GM19239 (cell line): ENCODE measurements at regions not wholly inside any gene's neighbourhood (a gene's known extent, or its start where the extent isn't known, plus 50 kb on each side); places are given as distances from the start of the nearest gene placed in this dataset.

ENCODE experiments used
- DNase-seq: peaks from one replicate; pipeline ENCODE4 v3.0.0; 2011; ENCODE audit warnings: low spot score; ENCODE audit not compliant: insufficient read length
- FAIRE-seq: peaks from 2 replicates; lab custom pipeline; 2011; peaks lifted over from hg19 to GRCh38; lab: Jason Lieb, UNC

- DNase-seq = no peak
- FAIRE-seq = no peak
Measured at GRCh38 chr10:44801383-44802327, 109.5 kb upstream of the TMEM72 start.

- no peak for FAIRE-seq
Measured at GRCh38 chr10:44803862-44804261, 107.3 kb upstream of the TMEM72 start.

DNA sequence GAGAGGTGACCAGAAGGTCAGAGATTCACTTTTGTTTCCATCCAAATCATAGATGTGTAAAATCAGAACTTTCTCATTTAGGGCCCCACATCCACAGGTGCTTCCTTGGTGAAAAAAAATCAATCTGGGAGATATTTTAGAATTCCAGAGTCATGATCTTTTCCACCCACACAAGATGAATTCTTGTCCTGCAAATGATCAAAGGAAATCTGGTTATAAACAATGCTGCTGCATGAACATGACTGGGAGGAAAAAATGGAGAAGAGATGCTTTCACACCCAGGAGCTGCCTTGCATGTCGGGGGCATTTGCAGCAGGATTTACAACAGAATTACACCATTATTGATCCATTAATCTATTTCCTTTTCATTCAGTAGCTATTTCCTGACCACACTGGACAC lies 106.5 kb upstream of the TMEM72 start:
- DNase-seq (no peak), FAIRE-seq (no peak)

More at GRCh38 chr10:44803862-44804261, 107.3 kb upstream of the TMEM72 start:
- DNase-seq = no peak

DNA sequence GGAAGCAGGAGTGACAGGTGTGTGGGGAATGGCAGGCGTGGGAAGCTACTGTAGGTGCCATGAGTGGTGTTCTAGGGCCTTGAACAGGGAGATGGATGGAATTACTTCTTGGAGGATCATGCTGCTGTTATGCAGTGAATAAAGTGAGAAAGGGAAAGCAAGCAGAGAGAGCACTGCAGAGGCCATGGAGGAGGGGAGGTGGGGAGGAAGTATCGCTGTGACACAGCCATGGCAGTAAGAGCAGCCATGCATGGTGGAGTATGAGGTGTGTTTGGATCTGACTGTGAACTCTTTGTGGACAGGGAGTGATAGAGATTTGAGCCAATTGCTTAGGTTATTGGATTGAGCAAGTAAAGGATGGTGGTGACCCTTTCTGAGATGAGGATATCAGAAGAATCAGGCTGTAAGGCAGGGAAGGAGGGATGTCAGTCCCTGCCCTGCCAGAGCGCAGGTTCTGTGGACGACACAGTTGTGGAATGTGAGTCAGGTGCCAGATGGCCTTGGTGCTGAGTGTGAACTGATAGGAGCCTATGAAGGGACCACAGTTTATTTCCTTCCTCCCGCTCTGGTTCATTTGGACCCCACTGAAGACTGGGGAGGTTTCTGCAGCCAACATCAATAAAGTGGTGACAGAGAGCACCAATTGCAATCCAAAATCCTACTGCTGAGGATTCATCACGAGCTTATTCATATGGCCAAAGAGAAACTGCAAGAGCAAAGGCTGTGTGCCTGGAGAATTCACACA lies 105.5 kb upstream of the TMEM72 start:
- DNase-seq = no peak
- FAIRE-seq = no peak

- DNase-seq = no peak
- no peak for FAIRE-seq
Measured at GRCh38 chr10:44806950-44807349, 104.2 kb upstream of the TMEM72 start.

DNA sequence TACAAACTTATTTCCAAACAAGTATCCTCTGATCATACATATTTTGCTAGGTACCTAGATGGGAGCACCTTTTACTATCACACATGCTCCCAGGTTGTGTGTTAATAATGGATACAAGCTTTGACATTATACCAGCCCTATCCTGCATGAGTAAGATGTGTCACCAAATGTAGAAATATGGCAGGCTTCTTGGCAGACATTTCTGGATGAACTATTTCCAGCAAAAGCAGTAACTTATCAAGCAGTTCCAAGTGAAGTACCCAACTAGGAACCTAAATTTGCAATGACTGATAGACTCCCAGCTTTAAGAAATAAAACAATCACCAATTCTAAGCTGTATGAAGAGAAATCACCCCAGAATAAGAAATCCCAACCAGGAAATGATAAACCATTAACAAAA lies 103.7 kb upstream of the TMEM72 start:
- FAIRE-seq = no peak

GRCh38 chr10:44809647-44810046 lies 101.5 kb upstream of the TMEM72 start:
- DNase-seq = no peak
- no peak for FAIRE-seq

More for the DNA sequence above, 103.7 kb upstream of the TMEM72 start:
- DNase-seq = no peak

DNA sequence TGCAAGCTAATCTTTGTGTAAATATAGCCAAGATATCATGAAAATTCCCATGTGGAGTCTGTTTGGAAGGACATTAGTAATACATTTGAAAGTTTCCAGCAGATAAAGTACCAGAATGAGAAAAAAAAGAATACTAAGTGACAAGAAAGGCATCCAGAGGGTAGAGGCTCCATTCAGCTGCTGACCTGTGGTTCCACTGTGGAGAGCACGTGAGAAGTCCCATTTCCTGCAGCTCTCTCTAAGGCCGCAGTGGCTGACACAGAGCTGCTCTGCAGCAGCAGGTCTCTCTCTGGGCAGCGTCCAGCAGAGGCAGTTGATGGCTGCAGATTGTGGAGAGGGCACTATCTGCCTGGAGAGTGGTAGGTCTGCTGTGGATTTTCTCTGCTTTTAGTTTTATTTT lies 100.1 kb upstream of the TMEM72 start:
- FAIRE-seq = no peak

GRCh38 chr10:44813201-44813600 lies 97.9 kb upstream of the TMEM72 start:
- no peak for DNase-seq
- no peak for FAIRE-seq

More for the DNA sequence above, 100.1 kb upstream of the TMEM72 start:
- DNase-seq = no peak

DNA sequence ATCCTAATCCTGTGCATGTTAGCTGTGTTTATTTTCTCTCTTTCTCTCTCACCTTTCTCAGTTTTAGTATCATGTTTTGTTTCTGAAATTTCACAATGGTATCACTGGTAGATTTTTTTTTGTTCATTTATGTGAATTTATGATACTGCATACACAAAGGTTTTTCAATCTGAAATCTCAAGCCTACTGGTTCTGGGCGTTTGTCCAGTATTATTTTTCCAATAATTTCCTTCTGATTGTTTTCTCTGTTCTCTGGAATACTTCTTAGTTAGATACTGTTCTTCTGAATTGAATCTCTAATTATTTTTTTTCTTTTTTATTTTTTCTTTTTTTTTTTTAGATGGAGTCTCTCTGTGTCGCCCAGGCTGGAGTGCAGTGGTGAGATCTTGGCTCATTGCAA lies 96.2 kb upstream of the TMEM72 start:
- FAIRE-seq (no peak), DNase-seq (no peak)

DNA sequence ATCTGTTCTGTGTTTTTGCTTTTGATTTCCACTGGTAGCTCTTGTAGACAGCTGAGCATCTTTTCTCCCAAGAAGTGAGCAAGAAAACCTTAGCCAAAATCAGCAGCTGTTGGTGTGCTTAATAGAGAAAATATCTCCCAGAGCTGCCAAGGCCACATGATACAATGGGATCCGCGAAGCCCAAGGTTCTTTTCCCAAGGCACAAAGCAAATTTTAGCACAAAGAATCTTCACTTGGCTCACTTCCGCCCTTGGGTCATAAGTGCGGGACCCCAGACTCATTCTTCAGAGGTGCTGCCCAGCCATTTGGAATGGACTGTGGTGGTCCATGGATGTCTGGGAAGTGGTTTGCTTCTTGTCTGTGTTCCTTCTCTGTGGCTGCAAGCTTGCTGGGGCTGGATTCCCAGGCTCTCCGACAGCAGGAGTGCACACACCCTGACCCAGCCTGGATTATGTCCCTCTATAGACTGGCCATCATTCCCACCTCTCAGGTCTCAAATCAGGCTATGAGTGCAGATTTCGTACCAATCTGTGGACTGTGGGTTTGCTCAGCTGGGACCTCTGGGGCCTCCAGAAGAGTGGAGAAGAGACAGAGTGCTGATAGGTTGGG lies 93.0 kb upstream of the TMEM72 start:
- no peak for FAIRE-seq
- no peak for DNase-seq

GRCh38 chr10:44818701-44819127 lies 92.4 kb upstream of the TMEM72 start:
- DNase-seq = no peak
- no peak for FAIRE-seq

DNA sequence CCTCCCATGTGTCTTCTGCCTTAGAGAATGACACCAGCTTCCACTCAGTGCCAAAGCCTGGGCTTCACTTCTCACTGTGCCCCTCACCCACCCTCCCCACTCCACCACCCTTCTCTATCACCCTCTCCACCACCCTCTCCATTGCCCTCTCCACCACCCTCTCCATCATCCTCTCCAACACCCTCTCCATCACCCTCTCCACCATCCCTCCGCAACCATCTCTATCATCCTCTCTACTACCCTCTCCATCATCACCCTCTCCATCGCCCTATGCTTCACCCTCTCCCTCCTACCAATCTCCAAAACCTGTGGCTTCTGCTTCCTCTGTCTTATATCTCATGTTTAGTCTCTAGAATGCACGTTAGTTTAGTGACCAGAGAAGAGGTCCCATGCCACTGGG lies 91.0 kb upstream of the TMEM72 start:
- DNase-seq (no peak), FAIRE-seq (no peak)

DNA sequence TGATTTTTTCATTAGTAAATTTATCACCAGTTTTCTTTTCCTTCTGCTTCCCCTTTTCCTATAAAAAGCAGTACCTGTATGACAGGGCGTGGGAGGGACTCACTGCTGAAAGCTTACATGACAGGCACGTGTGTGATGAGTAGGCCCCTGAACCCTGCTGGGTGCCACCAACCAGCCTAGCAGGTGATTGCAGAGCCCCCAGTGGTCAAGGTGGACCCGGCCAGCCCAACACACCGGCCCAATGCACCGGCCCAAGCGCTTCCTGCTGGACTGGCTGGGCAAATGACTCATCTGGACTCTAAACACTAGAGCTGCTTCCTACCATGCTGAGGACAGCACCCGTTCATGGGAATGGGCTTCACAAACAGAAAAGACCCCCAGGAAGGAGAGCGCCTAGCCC lies 89.8 kb upstream of the TMEM72 start:
- DNase-seq = no peak
- no peak for FAIRE-seq

- FAIRE-seq (no peak), DNase-seq (no peak)
Measured at GRCh38 chr10:44822349-44822748, 88.8 kb upstream of the TMEM72 start.

DNA sequence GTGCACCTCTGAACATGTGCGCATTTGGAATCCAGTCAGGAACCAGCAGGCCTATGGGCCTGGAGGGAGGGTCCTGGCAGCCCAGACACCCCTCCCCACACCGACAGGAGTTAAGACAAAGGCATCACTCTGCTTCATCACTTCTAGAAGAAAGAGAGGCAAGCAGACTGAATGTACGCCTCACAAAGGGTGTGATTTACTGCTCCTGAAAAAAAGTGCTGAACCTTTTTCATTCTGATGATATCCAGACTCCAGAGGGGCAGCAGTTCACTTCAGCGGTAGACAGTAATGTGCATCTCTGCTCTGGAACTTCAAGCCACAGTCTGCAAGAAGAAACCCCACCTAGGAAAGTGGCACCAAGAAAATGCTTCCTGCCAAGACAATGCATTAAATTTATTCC lies 88.2 kb upstream of the TMEM72 start:
- FAIRE-seq (no peak), DNase-seq (no peak)

GRCh38 chr10:44824607-44825006 lies 86.5 kb upstream of the TMEM72 start:
- FAIRE-seq = no peak
- DNase-seq = no peak

GRCh38 chr10:44827431-44828006 lies 83.6 kb upstream of the TMEM72 start:
- FAIRE-seq (no peak), DNase-seq (no peak)

DNA sequence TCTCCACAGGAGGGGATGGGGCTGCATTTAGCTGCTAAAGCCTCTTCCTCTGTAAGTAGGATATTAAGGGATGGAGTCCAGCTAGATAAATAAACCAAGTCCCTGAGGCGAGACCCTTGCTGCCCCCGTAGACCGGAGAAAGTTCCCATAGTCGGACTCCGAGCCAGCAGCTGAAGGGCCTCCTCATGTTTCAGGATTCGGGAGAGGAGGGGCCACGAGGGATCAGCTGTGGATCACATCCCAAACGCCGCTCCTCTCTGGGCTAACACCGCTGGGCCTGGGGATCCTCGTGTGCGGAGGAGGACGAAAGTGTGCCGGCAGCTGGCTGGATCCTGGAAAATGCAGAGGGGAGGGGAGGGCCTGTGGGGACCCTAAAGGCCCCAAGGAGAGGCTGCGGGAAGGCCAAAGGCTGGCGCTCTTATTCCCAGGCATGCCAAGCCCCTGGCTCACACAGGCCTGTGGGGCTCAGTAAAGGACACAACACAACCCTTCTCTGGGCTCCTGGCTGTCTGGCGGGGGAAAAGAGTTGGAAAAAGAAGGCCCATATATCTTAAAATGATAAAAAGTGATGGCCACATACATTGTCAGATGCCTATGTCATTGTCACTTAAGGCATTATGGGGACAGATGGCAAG lies 82.5 kb upstream of the TMEM72 start:
- no peak for DNase-seq
- FAIRE-seq = no peak

DNA sequence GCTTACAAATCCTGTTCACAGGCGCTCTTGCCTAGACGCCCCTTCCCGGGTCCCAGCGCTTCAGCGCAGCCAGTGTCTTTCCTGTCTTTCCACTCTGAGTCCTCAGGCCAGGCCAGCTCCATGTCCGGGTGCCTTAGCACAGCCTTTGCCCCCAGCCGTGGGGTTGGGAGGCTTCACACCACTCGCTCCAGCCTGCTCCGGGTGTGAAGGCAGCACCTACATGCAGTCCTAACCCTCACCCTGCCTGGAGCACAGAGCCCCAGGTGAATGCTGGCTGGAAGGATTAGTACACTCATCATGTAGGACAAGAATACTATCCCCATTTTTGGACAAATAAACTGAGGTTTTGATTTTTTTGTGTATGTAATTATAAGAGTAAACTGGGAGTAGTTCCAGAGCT lies 81.7 kb upstream of the TMEM72 start:
- FAIRE-seq (no peak), DNase-seq (no peak)
